22Rv1 (cell line): ENCODE measurements at regions not wholly inside any gene's neighbourhood (a gene's known extent, or its start where the extent isn't known, plus 50 kb on each side); places are given as distances from the start of the nearest gene placed in this dataset.

ENCODE experiments used
- ZFX ChIP-seq: fragments of 450-650 bp; IDR thresholded peaks from 2 replicates; pipeline ENCODE4 v1.6.1; 2017; ENCODE audit warnings: antibody characterized with exemption, borderline replicate concordance
- TF ChIP-seq, protein P1 (sequence below): fragments of 450-650 bp; IDR thresholded peaks from 2 replicates; pipeline ENCODE4 v1.5.1; 2017; ENCODE audit warnings: mild to moderate bottlenecking

DNA sequence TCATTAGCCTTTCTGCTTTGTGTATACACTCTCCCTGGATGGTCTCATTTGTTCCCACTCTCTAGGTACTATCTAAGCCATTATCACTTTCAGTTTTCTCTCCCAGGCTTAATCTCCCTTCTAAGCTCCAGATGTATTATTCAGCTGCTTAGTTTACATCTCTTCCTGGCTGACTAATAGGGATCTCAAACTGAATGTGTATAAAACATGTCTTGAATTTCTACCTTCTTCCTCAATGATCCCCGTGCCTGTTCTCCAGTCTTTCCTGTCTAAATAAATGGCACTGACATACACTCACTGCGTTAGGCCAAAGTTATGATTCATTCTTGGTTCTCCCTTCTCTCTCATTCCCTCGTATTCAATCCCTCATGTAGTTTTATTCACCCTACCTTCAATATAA, 127.3 kb downstream of the NR2F2 start:
- TF ChIP-seq, protein P1, sequence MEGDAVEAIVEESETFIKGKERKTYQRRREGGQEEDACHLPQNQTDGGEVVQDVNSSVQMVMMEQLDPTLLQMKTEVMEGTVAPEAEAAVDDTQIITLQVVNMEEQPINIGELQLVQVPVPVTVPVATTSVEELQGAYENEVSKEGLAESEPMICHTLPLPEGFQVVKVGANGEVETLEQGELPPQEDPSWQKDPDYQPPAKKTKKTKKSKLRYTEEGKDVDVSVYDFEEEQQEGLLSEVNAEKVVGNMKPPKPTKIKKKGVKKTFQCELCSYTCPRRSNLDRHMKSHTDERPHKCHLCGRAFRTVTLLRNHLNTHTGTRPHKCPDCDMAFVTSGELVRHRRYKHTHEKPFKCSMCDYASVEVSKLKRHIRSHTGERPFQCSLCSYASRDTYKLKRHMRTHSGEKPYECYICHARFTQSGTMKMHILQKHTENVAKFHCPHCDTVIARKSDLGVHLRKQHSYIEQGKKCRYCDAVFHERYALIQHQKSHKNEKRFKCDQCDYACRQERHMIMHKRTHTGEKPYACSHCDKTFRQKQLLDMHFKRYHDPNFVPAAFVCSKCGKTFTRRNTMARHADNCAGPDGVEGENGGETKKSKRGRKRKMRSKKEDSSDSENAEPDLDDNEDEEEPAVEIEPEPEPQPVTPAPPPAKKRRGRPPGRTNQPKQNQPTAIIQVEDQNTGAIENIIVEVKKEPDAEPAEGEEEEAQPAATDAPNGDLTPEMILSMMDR: no peak
- no peak for TF ChIP-seq ZFX
